Activated CD4-positive, alpha-beta T cell treated with anti-CD3 and anti-CD28 coated beads, Interleukin-2, amount 50 U/mL, for 16 hours (primary cell): ENCODE measurements at regions not wholly inside any gene's neighbourhood (a gene's known extent, or its start where the extent isn't known, plus 50 kb on each side); places are given as distances from the start of the nearest gene placed in this dataset.
"Not testable (repeated sequence)": the region's sequence is repeated elsewhere in the genome, so short reads cannot be mapped to it uniquely, and the experiment has no call there.

Experiments used
- DNase-seq: peaks from one replicate; pipeline ENCODE4 v3.0.0-alpha.2; 2020

- DNase-seq = not testable (repeated sequence)
Measured at GRCh38 chr1:9469882-9470281, 69.4 kb upstream of the SLC25A33 start.

DNA sequence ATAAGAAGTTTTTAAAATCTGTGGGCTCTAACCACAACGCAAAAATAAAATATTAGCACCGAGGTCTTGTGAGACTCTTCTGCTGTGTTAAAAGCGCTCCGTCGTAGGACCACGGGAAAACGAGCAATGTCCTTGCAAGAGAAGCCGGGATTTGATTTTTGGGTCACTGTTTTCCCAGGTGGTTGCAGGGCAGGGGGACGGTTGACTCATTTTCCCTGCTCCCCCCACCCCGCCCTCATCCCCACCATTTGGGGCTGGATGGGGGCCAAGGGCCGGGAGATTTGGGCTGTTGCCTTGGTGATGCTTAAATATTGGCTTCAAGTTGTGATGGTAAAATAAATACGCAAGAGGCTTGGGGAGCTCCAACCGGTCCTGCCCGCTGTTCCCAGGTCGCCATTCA lies 67.6 kb upstream of the SLC25A33 start:
- DNase-seq = no peak

- DNase-seq = no peak
Measured at GRCh38 chr1:9472386-9473031, 66.8 kb upstream of the SLC25A33 start.

- DNase-seq = peak; percentile 12
Measured at GRCh38 chr1:9473032-9473807, 66.0 kb upstream of the SLC25A33 start.

- no peak for DNase-seq
Measured at GRCh38 chr1:9475061-9475627, 64.1 kb upstream of the SLC25A33 start.

DNA sequence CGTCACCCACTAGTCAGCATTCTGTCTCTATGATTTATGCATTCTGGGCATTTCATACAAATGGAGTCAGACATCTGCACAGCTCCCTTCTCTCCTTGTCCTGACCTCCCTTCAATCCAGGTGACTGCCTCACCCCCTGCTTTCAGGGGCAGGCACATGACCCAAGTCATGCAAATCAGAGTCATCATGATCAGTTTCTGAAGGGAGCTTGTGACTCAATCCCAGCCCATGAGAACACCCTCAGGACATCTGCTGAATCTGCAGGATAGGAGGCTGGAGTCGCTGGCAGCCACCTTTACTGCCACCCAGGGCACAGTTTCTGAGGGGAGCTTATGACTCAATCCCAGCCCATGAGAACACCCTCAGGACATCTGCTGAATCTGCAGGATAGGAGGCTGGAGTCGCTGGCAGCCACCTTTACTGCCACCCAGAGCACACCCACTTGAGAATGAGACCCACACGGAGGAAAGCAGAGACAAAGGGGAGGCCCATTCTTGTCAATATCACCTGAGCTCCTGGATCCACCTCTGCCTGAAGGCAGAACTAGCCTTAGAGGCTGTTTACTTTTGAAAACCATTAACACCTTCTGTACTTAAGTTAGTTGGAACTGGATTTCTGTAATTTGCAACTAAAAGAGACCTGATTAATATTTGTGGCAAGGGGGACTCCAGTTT lies 62.3 kb upstream of the SLC25A33 start:
- peak; percentile 31 for DNase-seq

DNA sequence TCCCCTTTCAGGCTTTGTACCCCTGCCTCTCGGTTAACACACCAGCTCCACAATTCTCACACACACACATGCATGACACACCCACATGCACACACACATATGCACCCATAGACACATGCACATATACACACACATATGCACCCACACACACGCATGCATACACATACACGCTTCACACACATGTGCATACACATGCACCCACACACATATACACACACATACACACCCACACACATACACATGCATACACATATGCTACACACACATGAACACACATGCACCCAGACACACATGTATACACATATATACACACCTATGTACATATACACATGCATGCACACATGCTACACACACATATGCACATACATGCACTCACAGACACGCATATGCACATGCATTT lies 61.7 kb upstream of the SLC25A33 start:
- DNase-seq = no peak

DNA sequence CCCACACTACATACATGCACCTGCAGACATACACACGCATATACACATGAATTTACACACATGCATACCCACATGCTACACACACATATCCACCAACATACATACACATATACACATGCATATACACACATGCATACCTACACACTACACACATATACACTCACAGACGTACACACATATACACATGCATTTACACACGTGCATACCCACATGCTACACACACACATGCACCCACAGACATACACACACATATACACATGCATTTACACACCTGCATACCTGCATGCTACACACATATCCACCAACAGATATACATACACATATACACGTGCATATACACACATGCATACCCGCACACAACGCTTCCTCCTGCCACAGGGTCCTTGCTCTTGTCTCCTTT lies 61.2 kb upstream of the SLC25A33 start:
- DNase-seq = no peak

GRCh38 chr1:9481048-9481447 lies 58.2 kb upstream of the SLC25A33 start:
- DNase-seq = no peak

GRCh38 chr1:9482403-9482802 lies 56.9 kb upstream of the SLC25A33 start:
- DNase-seq = no peak

GRCh38 chr1:9482816-9483572 lies 56.3 kb upstream of the SLC25A33 start:
- DNase-seq = no peak

DNA sequence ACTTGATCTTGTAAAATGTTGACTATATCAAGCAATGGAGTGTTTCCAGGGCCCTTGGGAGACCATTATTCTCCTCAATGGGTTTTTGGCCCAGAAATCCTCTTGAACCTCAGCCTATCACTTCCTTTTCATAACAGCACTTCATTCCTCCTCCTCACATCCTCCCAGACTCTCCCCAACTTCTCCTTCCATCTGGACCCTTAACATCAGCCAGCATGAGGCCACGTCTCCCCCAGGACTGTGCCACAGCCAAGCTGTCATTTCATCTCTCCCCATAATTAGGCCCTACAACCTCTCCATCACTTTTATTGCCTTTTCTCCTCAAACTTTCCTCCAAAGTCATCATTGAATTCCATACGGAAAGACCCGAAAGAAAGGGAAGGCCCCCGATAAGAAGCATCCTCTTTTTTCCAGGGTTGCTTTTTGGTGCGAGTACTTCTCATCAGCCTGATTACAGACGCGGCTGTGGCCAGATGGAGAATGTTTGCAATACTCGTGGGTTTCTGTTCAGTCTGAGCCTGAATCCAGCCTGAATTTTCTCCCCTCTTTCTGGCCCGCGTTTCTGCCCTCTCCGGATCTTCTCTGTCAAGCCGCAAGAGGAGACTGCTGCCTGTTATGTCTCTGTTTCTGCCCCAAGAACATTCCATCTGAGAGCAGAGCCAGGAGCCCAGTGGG lies 52.7 kb upstream of the SLC25A33 start:
- no peak for DNase-seq
